Vagina (tissue), 2 donors: ENCODE measurements at regions not wholly inside any gene's neighbourhood (a gene's known extent, or its start where the extent isn't known, plus 50 kb on each side); places are given as distances from the start of the nearest gene placed in this dataset.

Experiments used
- DNase-seq, 2 donors: peaks; one replicate each; pipeline ENCODE4 v3.0.0-alpha.2; 2017; ENCODE audit errors: extremely low spot score in 2 of 2
- H3K27ac ChIP-seq: fragments of 200-600 bp; sonication (generic); one replicate; pipeline ENCODE4 v1.5.1; 2019
- H3K27me3 ChIP-seq: fragments of 200-600 bp; sonication (generic); one replicate; pipeline ENCODE4 v1.5.1; 2019
- H3K36me3 ChIP-seq, 2 donors: fragments of 200-600 bp; sonication (generic); one replicate each; pipeline ENCODE4 v1.5.1; 2017 to 2019
- H3K4me1 ChIP-seq: fragments of 200-600 bp; sonication (generic); one replicate; pipeline ENCODE4 v1.5.1; 2019
- H3K4me3 ChIP-seq, 2 donors: fragments of 200-600 bp; sonication (generic); 1 replicate in 1 of 2; 2 replicates in 1 of 2; pipeline ENCODE4 v1.5.1; 2016 to 2019
- H3K9me3 ChIP-seq: fragments of 200-600 bp; sonication (generic); one replicate; pipeline ENCODE4 v1.5.1; 2019
- POLR2A ChIP-seq, 2 donors: fragments of 450-650 bp; IDR thresholded peaks; one replicate each; pipeline ENCODE4 v1.6.1; 2017; ENCODE audit warnings: antibody characterized with exemption in 2 of 2, mild to moderate bottlenecking in 2 of 2, moderate library complexity in 2 of 2
- POLR2AphosphoS5 ChIP-seq, 2 donors: sonication (generic); formaldehyde crosslinking; IDR thresholded peaks; one replicate each; pipeline ENCODE4 v1.9.0; 2017; ENCODE audit warnings: antibody characterized with exemption in 2 of 2, mild to moderate bottlenecking in 2 of 2, low read depth in 1 of 2; ENCODE audit not compliant: insufficient read depth in 1 of 2
- intact Hi-C: fragments of 100-400 bp; cut with DNase I; formaldehyde crosslinking; loops from one replicate; pipeline ENCODE4 v1.15.1; 2023
- TF ChIP-seq, protein P1 (sequence below), 3 experiments: fragments of 450-650 bp in 2 of 3; fragments of 200-600 bp in 1 of 3; sonication (generic) in 1 of 3; IDR thresholded peaks; one replicate each; pipeline ENCODE4 v1.5.1; 2017 to 2019; ENCODE audit warnings: antibody characterized with exemption in 3 of 3, mild to moderate bottlenecking in 2 of 3, moderate library complexity in 2 of 3

DNA sequence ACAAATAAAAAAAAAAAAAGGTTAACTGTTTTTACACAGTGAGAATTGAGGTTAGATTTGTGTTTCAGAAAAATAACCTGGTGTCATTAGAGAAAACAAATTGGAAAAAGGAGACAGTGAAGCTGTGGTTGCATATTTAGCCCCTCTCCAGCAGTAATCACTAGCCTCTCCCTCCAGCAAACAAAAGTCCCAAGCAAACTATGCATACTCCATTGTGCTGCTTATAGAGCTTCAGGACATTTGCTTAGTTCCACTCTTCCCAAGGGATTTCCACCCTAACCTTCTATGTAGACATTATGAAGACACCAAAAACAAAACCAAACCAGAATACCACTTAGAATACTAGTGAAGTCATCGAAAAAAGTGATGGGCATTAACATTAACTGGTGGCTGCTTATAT, 534.2 kb upstream of the CDH2 start:
- intact Hi-C loops = no loop called here
- TF ChIP-seq POLR2AphosphoS5 (IDR thresholded peaks at IDR 0.05; ENCODE audit: insufficient read depth in 1 of 2, low read depth in 1 of 2) (no peak), POLR2A (IDR thresholded peaks at IDR 0.05) (no peak)
- TF ChIP-seq, protein P1, sequence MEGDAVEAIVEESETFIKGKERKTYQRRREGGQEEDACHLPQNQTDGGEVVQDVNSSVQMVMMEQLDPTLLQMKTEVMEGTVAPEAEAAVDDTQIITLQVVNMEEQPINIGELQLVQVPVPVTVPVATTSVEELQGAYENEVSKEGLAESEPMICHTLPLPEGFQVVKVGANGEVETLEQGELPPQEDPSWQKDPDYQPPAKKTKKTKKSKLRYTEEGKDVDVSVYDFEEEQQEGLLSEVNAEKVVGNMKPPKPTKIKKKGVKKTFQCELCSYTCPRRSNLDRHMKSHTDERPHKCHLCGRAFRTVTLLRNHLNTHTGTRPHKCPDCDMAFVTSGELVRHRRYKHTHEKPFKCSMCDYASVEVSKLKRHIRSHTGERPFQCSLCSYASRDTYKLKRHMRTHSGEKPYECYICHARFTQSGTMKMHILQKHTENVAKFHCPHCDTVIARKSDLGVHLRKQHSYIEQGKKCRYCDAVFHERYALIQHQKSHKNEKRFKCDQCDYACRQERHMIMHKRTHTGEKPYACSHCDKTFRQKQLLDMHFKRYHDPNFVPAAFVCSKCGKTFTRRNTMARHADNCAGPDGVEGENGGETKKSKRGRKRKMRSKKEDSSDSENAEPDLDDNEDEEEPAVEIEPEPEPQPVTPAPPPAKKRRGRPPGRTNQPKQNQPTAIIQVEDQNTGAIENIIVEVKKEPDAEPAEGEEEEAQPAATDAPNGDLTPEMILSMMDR (IDR thresholded peaks at IDR 0.05) = no peak
- Histone ChIP-seq H3K36me3 (no peaks in the 10 kb centered on the region), H3K4me3 (no peak overlapping the region), H3K4me1 (no peaks in the 10 kb centered on the region), H3K27me3 (no peaks in the 10 kb centered on the region), H3K9me3 (no peaks in the 10 kb centered on the region), H3K27ac (no peak overlapping the region)
- DNase-seq = no peak

DNA sequence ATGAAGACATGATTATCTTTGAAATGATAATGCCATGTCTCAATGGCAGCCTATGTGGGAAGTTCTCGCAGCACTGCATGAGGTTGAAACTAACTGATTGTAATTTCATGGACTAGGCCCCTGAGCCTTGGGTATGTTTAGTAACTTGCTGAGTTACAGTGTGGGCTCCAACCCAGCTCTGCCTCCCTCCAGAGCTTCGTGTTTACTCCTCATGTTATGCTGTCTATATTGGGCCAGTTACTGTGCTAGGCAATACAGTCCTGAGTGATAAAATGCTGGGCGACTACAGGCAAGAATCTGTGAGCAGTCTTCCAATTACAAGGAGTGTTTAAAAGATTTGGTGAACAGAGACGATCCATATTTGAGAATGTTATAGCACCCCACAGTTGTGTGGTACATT, 530.1 kb upstream of the CDH2 start:
- Histone ChIP-seq H3K36me3 (no peaks in the 10 kb centered on the region), H3K27me3 (no peaks in the 10 kb centered on the region), H3K4me3 (no peak overlapping the region), H3K4me1 (no peaks in the 10 kb centered on the region), H3K9me3 (no peaks in the 10 kb centered on the region), H3K27ac (no peak overlapping the region)
- DNase-seq = no peak
- intact Hi-C loops = no loop called here
- TF ChIP-seq POLR2AphosphoS5 (IDR thresholded peaks at IDR 0.05; ENCODE audit: insufficient read depth in 1 of 2, low read depth in 1 of 2) (no peak), POLR2A (IDR thresholded peaks at IDR 0.05) (no peak)
- TF ChIP-seq, protein P1 (IDR thresholded peaks at IDR 0.05) = no peak

DNA sequence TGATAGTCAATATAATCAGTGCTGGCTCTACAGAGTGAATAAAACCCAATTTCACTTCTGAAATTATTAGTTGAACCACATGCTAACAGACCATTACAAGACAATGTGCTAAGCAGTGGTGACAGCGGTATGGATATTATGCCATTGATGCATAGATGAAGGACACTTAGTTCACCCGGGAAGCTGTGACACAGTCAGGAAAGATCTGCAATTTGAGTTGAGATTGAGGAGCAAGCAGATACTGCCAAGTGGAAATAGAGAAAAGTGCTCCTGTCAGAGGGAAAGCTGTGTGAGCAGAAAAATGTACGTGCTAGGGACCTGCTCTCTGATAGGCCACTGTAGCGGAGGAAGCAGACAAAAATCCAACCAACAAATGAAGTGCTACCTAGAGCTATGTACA, 529.5 kb upstream of the CDH2 start:
- Histone ChIP-seq H3K27ac (no peak overlapping the region), H3K36me3 (no peaks in the 10 kb centered on the region), H3K4me3 (no peak overlapping the region), H3K27me3 (no peaks in the 10 kb centered on the region), H3K4me1 (no peaks in the 10 kb centered on the region), H3K9me3 (no peaks in the 10 kb centered on the region)
- no peak for TF ChIP-seq POLR2AphosphoS5 (IDR thresholded peaks at IDR 0.05; ENCODE audit: insufficient read depth in 1 of 2, low read depth in 1 of 2)
- no peak for TF ChIP-seq POLR2A (IDR thresholded peaks at IDR 0.05)
- TF ChIP-seq, protein P1 (IDR thresholded peaks at IDR 0.05) = no peak
- intact Hi-C loops = no loop called here
- no peak for DNase-seq

DNA sequence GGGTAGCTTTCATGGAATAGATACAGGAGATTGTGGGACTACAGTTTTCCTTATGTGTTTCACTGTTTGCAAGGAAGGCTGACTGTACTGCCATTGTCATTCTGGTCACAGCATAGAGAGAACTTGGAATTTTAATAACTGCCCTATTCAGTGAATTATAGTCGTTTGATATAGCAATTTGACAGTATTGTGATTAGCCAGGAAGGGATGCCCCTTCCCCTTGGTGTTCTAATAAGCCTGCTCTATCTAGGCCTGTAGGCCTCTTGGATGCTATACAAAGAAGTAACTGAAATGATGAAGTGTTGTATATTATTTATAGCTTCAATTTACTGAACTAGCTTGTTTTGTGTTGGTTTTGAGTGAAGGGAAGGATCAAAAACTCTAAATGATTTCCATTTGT, 528.6 kb upstream of the CDH2 start:
- Histone ChIP-seq H3K4me3 (no peak overlapping the region), H3K9me3 (no peaks in the 10 kb centered on the region), H3K4me1 (no peaks in the 10 kb centered on the region), H3K27me3 (no peaks in the 10 kb centered on the region), H3K36me3 (no peaks in the 10 kb centered on the region), H3K27ac (no peak overlapping the region)
- TF ChIP-seq POLR2A (IDR thresholded peaks at IDR 0.05) = no peak
- no peak for TF ChIP-seq POLR2AphosphoS5 (IDR thresholded peaks at IDR 0.05; ENCODE audit: insufficient read depth in 1 of 2, low read depth in 1 of 2)
- TF ChIP-seq, protein P1 (IDR thresholded peaks at IDR 0.05) = no peak
- intact Hi-C loops = no loop called here
- DNase-seq = no peak

DNA sequence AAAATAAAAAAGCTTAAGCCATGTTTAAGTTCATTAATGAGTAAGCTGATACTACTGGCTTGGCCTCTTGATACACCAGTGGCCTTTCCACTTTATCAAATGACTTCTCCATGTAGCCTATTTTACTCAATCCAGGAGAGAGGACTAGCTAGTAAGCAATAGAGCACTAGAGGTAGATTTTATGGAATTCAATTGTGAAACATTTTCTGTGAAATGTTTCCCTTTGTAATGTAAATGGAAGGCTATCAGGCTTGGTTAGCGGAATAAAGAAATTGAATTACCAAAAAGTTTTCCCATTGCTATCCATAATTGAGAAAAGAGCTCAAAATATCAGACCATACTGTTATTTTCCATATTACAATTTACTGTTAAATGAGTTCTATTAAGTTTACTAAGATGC, 515.4 kb upstream of the CDH2 start:
- Histone ChIP-seq H3K27ac (no peak overlapping the region), H3K9me3 (no peaks in the 10 kb centered on the region), H3K4me1 (no peaks in the 10 kb centered on the region), H3K36me3 (no peaks in the 10 kb centered on the region), H3K27me3 (no peaks in the 10 kb centered on the region), H3K4me3 (no peak overlapping the region)
- TF ChIP-seq POLR2AphosphoS5 (IDR thresholded peaks at IDR 0.05; ENCODE audit: insufficient read depth in 1 of 2, low read depth in 1 of 2) (no peak), POLR2A (IDR thresholded peaks at IDR 0.05) (no peak)
- TF ChIP-seq, protein P1 (IDR thresholded peaks at IDR 0.05) = no peak
- DNase-seq = no peak
- intact Hi-C loops = no loop called here
